ENCODE measurements at regions not wholly inside any gene's neighbourhood (a gene's known extent, or its start where the extent isn't known, plus 50 kb on each side); places are given as distances from the start of the nearest gene placed in this dataset.

DNA sequence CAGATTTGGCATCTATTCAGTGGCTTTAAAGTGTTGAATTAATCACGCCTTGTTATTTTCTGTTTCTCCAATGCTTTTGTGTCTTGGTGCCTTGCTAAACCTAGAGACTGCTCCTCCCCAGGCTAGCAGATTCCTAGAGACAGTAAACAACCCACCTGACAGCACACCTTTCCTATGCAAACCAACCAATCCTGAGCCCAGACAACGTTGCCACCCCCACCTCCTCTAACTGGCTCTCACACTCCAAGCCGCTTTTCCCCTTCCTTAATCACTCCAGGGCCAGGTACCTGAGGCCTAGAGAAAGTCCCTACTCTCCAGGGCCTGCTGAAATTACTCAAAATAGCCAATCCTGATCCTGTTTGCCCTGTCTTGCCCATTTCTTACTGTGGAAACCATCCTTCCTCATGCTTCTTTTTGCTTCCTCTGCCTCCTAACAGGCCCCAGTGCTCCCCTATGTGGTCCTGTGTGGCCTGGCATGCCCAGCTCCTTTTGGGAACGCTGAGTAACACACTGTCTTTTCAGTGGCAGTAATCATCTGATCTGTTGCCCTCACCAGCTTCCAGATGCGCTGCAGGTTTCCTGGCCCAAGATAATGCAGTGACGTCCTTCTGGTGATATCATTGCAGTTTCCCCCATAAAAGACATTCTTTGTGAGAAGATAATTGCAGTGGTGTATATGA is 53.4 kb downstream of the GAS1 start:
- Histone ChIP-seq H3K9me3 (ENCODE audit: low read length) (peaks cover 1% of the 10 kb centered on the region), H3K36me3 (ENCODE audit: insufficient read depth, low read length) (no peaks in the 10 kb centered on the region), H2AFZ (ENCODE audit: low read depth, low read length) (no peak overlapping the region), H3K27me3 (ENCODE audit: insufficient read depth, low read length) (no peaks in the 10 kb centered on the region), H3K4me1 (ENCODE audit: insufficient read depth, low read length) (no peaks in the 10 kb centered on the region), H3K4me3 (ENCODE audit: low read length) (no peak overlapping the region)

GRCh38 chr9:86892576-86892975 is 54.7 kb downstream of the GAS1 start:
- H3K9me3 ChIP-seq (ENCODE audit: low read length): peaks cover 1% of the 10 kb centered on the region
- H2AFZ ChIP-seq (ENCODE audit: low read depth, low read length): no peak overlapping the region
- no peaks in the 10 kb centered on the region for H3K4me1 ChIP-seq (ENCODE audit: insufficient read depth, low read length)
- no peaks in the 10 kb centered on the region for H3K27me3 ChIP-seq (ENCODE audit: insufficient read depth, low read length)
- no peak overlapping the region for H3K4me3 ChIP-seq (ENCODE audit: low read length)
- no peaks in the 10 kb centered on the region for H3K36me3 ChIP-seq (ENCODE audit: insufficient read depth, low read length)

DNA sequence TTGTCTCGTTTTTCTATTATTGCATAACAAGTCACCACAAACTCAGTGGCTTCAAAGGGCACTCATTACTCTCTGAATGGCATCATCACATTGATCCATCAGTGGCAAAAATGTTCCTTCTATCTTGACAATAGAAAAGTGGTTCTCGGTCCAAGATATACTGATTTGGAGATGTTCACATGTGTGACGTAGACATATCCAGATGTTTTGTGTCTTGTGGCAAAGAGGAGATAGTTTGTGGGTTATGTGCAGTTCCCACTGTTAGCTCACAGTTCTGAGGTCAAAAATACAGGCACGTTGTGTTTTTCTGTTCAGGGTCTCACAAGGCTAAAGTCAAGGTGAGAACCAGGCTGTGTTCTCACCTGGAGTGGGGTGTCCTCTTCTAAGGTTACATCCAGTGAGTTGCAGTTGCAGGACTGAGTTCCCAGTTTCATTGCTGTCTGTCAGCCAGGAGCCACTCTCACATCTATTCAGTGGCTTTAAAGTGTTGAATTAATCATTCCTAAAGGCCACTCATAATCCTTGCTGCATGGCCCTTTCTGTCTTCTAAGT is 55.3 kb downstream of the GAS1 start:
- Histone ChIP-seq H3K9me3 (ENCODE audit: low read length) (peaks cover 1% of the 10 kb centered on the region), H2AFZ (ENCODE audit: low read depth, low read length) (no peak overlapping the region), H3K36me3 (ENCODE audit: insufficient read depth, low read length) (no peaks in the 10 kb centered on the region), H3K4me1 (ENCODE audit: insufficient read depth, low read length) (no peaks in the 10 kb centered on the region), H3K27me3 (ENCODE audit: insufficient read depth, low read length) (no peaks in the 10 kb centered on the region), H3K4me3 (ENCODE audit: low read length) (no peak overlapping the region)

GRCh38 chr9:86891091-86891490 is 56.2 kb downstream of the GAS1 start:
- Histone ChIP-seq H3K27me3 (ENCODE audit: insufficient read depth, low read length) (no peaks in the 10 kb centered on the region), H3K4me1 (ENCODE audit: insufficient read depth, low read length) (no peaks in the 10 kb centered on the region), H3K36me3 (ENCODE audit: insufficient read depth, low read length) (no peaks in the 10 kb centered on the region), H2AFZ (ENCODE audit: low read depth, low read length) (no peak overlapping the region), H3K9me3 (ENCODE audit: low read length) (no peaks in the 10 kb centered on the region), H3K4me3 (ENCODE audit: low read length) (no peak overlapping the region)

DNA sequence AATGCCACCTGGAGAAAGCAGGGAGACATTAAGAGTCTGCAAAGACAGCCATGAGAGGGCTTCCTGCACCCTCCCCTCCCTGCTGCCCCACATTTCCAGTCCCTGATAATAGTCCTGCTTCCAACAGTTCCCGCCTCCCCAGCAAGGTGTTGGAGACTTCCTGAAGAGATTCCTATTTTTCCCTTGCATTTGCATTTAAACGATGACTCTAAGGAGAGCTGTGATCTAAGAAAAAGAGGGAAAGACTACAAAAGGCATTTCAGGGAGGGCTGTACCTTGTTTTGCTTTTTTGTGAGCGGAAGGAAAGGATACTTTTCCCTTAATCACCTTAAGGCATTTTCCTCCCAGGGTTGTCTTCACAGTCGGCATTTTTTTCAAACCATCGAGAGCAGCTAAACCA is 62.1 kb downstream of the GAS1 start:
- H3K4me3 ChIP-seq (ENCODE audit: low read length): no peak overlapping the region
- H2AFZ ChIP-seq (ENCODE audit: low read depth, low read length): no peak overlapping the region
- no peaks in the 10 kb centered on the region for H3K4me1 ChIP-seq (ENCODE audit: insufficient read depth, low read length)
- H3K9me3 ChIP-seq (ENCODE audit: low read length): no peaks in the 10 kb centered on the region
- H3K36me3 ChIP-seq (ENCODE audit: insufficient read depth, low read length): no peaks in the 10 kb centered on the region
- no peaks in the 10 kb centered on the region for H3K27me3 ChIP-seq (ENCODE audit: insufficient read depth, low read length)

- Histone ChIP-seq H3K9me3 (ENCODE audit: low read length) (no peaks in the 10 kb centered on the region), H3K36me3 (ENCODE audit: insufficient read depth, low read length) (no peaks in the 10 kb centered on the region), H2AFZ (ENCODE audit: low read depth, low read length) (no peak overlapping the region), H3K4me1 (ENCODE audit: insufficient read depth, low read length) (peaks cover 10% of the 10 kb centered on the region), H3K27me3 (ENCODE audit: insufficient read depth, low read length) (no peaks in the 10 kb centered on the region), H3K4me3 (ENCODE audit: low read length) (no peak overlapping the region)
Measured at GRCh38 chr9:86876621-86877196, 70.6 kb downstream of the GAS1 start.

DNA sequence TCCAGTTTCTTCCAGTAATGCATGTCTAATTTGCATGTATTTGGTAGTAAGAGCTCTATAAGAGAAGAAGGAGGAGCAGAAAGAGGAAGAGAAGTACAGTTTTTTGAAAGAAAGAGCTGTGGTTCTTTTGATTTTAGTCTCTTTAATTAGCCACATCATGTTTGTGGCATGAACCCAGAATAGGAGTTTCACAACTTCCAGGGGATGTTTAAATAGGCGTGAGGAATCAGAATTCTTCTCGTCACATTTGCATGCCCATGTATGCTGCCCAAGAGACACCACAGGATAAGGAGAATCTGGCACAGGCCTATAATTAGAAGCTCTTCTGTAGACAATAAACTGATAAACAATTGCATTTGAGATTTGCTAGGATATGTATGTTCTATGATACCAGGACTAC is 78.7 kb downstream of the GAS1 start:
- no peaks in the 10 kb centered on the region for H3K27me3 ChIP-seq (ENCODE audit: insufficient read depth, low read length)
- H2AFZ ChIP-seq (ENCODE audit: low read depth, low read length): no peak overlapping the region
- H3K9me3 ChIP-seq (ENCODE audit: low read length): no peaks in the 10 kb centered on the region
- no peaks in the 10 kb centered on the region for H3K36me3 ChIP-seq (ENCODE audit: insufficient read depth, low read length)
- no peak overlapping the region for H3K4me3 ChIP-seq (ENCODE audit: low read length)
- peaks cover 4% of the 10 kb centered on the region for H3K4me1 ChIP-seq (ENCODE audit: insufficient read depth, low read length)

GRCh38 chr9:86867804-86868313 is 79.4 kb downstream of the GAS1 start:
- Histone ChIP-seq H3K4me3 (ENCODE audit: low read length) (no peak overlapping the region), H2AFZ (ENCODE audit: low read depth, low read length) (no peak overlapping the region), H3K9me3 (ENCODE audit: low read length) (no peaks in the 10 kb centered on the region), H3K4me1 (ENCODE audit: insufficient read depth, low read length) (peaks cover 4% of the 10 kb centered on the region), H3K27me3 (ENCODE audit: insufficient read depth, low read length) (no peaks in the 10 kb centered on the region), H3K36me3 (ENCODE audit: insufficient read depth, low read length) (no peaks in the 10 kb centered on the region)

- H2AFZ ChIP-seq (ENCODE audit: low read depth, low read length): no peak overlapping the region
- peaks cover 4% of the 10 kb centered on the region for H3K4me1 ChIP-seq (ENCODE audit: insufficient read depth, low read length)
Measured at GRCh38 chr9:86865952-86866351, 81.4 kb downstream of the GAS1 start.

DNA sequence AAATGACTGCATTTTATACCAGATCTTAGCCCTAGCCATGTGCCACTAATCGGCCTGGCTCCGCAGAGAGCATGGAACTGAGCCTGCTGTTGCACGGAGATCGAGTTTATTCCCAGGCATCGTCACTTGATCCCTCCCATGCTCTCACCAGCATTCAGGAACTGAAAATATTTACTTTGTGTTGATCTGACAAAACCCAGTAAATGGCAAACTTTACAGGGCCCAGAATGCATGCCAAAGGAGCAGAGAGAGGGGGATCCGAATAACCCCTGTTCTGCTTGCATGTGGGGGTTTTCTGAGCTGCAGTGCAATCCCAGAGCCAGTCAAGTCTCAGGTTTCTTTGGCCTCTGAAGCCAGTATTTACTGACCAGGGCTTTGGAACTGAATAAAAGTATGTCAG is 87.3 kb downstream of the GAS1 start:
- H3K9me3 ChIP-seq (ENCODE audit: low read length): no peaks in the 10 kb centered on the region
- no peaks in the 10 kb centered on the region for H3K36me3 ChIP-seq (ENCODE audit: insufficient read depth, low read length)
- no peak overlapping the region for H2AFZ ChIP-seq (ENCODE audit: low read depth, low read length)
- H3K4me3 ChIP-seq (ENCODE audit: low read length): no peak overlapping the region
- no peaks in the 10 kb centered on the region for H3K27me3 ChIP-seq (ENCODE audit: insufficient read depth, low read length)
- H3K4me1 ChIP-seq (ENCODE audit: insufficient read depth, low read length): peaks cover 10% of the 10 kb centered on the region

More at GRCh38 chr9:86865952-86866351, 81.4 kb downstream of the GAS1 start:
- no peaks in the 10 kb centered on the region for H3K9me3 ChIP-seq (ENCODE audit: low read length)
- H3K27me3 ChIP-seq (ENCODE audit: insufficient read depth, low read length): no peaks in the 10 kb centered on the region
- no peaks in the 10 kb centered on the region for H3K36me3 ChIP-seq (ENCODE audit: insufficient read depth, low read length)
- no peak overlapping the region for H3K4me3 ChIP-seq (ENCODE audit: low read length)

GRCh38 chr9:86859056-86859455 is 88.2 kb downstream of the GAS1 start:
- Histone ChIP-seq H3K9me3 (ENCODE audit: low read length) (no peaks in the 10 kb centered on the region), H3K36me3 (ENCODE audit: insufficient read depth, low read length) (no peaks in the 10 kb centered on the region), H3K4me1 (ENCODE audit: insufficient read depth, low read length) (peaks cover 17% of the 10 kb centered on the region)

DNA sequence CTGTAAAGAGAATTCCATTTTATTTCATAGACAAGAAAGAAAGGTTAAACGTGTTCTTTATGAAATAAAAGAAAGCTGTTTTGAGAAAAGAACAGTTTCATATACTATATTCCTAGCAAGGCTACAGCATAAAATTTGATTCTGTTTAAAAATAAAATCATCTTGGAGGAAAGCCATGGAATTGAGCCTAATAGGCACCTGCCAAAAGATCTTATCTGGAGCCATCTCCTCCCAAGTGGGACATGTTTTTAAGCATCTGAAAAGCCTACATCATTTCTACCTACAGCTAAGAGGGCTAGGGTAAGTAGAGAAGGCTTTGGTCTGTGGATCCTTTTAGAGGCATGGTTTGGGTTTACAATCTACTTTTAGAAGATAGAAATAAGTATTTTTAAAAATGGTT is 89.3 kb downstream of the GAS1 start:
- Histone ChIP-seq H3K27me3 (ENCODE audit: insufficient read depth, low read length) (no peaks in the 10 kb centered on the region), H2AFZ (ENCODE audit: low read depth, low read length) (no peak overlapping the region), H3K4me3 (ENCODE audit: low read length) (no peak overlapping the region), H3K9me3 (ENCODE audit: low read length) (no peaks in the 10 kb centered on the region), H3K36me3 (ENCODE audit: insufficient read depth, low read length) (no peaks in the 10 kb centered on the region), H3K4me1 (ENCODE audit: insufficient read depth, low read length) (peaks cover 17% of the 10 kb centered on the region)

More at GRCh38 chr9:86859056-86859455, 88.2 kb downstream of the GAS1 start:
- H2AFZ ChIP-seq (ENCODE audit: low read depth, low read length): no peak overlapping the region
- no peaks in the 10 kb centered on the region for H3K27me3 ChIP-seq (ENCODE audit: insufficient read depth, low read length)
- no peak overlapping the region for H3K4me3 ChIP-seq (ENCODE audit: low read length)

GRCh38 chr9:86856259-86856658 is 91.0 kb downstream of the GAS1 start:
- Histone ChIP-seq H3K4me3 (ENCODE audit: low read length) (no peak overlapping the region), H3K9me3 (ENCODE audit: low read length) (no peaks in the 10 kb centered on the region), H3K36me3 (ENCODE audit: insufficient read depth, low read length) (no peaks in the 10 kb centered on the region), H3K4me1 (ENCODE audit: insufficient read depth, low read length) (peaks cover 17% of the 10 kb centered on the region), H3K27me3 (ENCODE audit: insufficient read depth, low read length) (no peaks in the 10 kb centered on the region), H2AFZ (ENCODE audit: low read depth, low read length) (no peak overlapping the region)
